ENCODE measurements at regions not wholly inside any gene's neighbourhood (a gene's known extent, or its start where the extent isn't known, plus 50 kb on each side); places are given as distances from the start of the nearest gene placed in this dataset.
"Not testable (repeated sequence)": the region's sequence is repeated elsewhere in the genome, so short reads cannot be mapped to it uniquely, and the experiment has no call there.

- no peak for DNase-seq
Measured at GRCh38 chr12:125314051-125314755, 249.0 kb downstream of the AACS start.

- no peak for DNase-seq
Measured at GRCh38 chr12:125315771-125316170, 250.5 kb downstream of the AACS start.

- DNase-seq, result no peak
Measured at GRCh38 chr12:125320177-125320576, 254.9 kb downstream of the AACS start.

GRCh38 chr12:125324861-125325490 lies 259.7 kb downstream of the AACS start:
- DNase-seq, result no peak

GRCh38 chr12:125329239-125330102 lies 264.2 kb downstream of the AACS start:
- no peak for DNase-seq

GRCh38 chr12:125330645-125331341 lies 265.6 kb downstream of the AACS start:
- no peak for DNase-seq

GRCh38 chr12:125331342-125332052 lies 266.3 kb downstream of the AACS start:
- no peak for DNase-seq

- no peak for DNase-seq
Measured at GRCh38 chr12:125332900-125333299, 267.7 kb downstream of the AACS start.

GRCh38 chr12:125336246-125336645 lies 271.0 kb downstream of the AACS start:
- no peak for DNase-seq

- no peak for DNase-seq
Measured at GRCh38 chr12:125340791-125341190, 275.6 kb downstream of the AACS start.

- no peak for DNase-seq
Measured at GRCh38 chr12:125341422-125341821, 276.2 kb downstream of the AACS start.

GRCh38 chr12:125343649-125344048 lies 278.4 kb downstream of the AACS start:
- DNase-seq, result no peak

- DNase-seq, result no peak
Measured at GRCh38 chr12:125346362-125346761, 281.1 kb downstream of the AACS start.

- DNase-seq, result no peak
Measured at GRCh38 chr12:125351788-125352187, 286.6 kb downstream of the AACS start.

GRCh38 chr12:125353002-125353401 lies 287.8 kb downstream of the AACS start:
- DNase-seq, result not testable (repeated sequence)

- DNase-seq, result no peak
Measured at GRCh38 chr12:125353871-125354270, 288.6 kb downstream of the AACS start.

GRCh38 chr12:125355614-125356013 lies 290.4 kb downstream of the AACS start:
- DNase-seq, result no peak

- no peak for DNase-seq
Measured at GRCh38 chr12:125356111-125356510, 290.9 kb downstream of the AACS start.

GRCh38 chr12:125357561-125357960 lies 292.3 kb downstream of the AACS start:
- DNase-seq, result no peak

- no peak for DNase-seq
Measured at GRCh38 chr12:125360540-125360939, 295.3 kb downstream of the AACS start.

GRCh38 chr12:125371033-125371432 lies 305.8 kb downstream of the AACS start:
- DNase-seq, result no peak

- DNase-seq, result no peak
Measured at GRCh38 chr12:125372085-125372484, 306.9 kb downstream of the AACS start.
